DND-41 (cell line): ENCODE measurements at regions not wholly inside any gene's neighbourhood (a gene's known extent, or its start where the extent isn't known, plus 50 kb on each side); places are given as distances from the start of the nearest gene placed in this dataset.

Experiments used
- EZH2 ChIP-seq: IDR thresholded peaks from 3 replicates; pipeline ENCODE4 v1.6.1; 2012; ENCODE audit warnings: borderline replicate concordance, low read depth, mild to moderate bottlenecking, moderate library complexity, low read length, inconsistent platforms; ENCODE audit not compliant: severe bottlenecking
- TF ChIP-seq, protein P1 (sequence below): IDR thresholded peaks from 2 replicates; pipeline ENCODE4 v1.5.1; 2012; ENCODE audit warnings: borderline replicate concordance, low read length, moderate library complexity, mild to moderate bottlenecking; ENCODE audit not compliant: poor library complexity, severe bottlenecking; ENCODE audit errors: extremely low read depth

DNA sequence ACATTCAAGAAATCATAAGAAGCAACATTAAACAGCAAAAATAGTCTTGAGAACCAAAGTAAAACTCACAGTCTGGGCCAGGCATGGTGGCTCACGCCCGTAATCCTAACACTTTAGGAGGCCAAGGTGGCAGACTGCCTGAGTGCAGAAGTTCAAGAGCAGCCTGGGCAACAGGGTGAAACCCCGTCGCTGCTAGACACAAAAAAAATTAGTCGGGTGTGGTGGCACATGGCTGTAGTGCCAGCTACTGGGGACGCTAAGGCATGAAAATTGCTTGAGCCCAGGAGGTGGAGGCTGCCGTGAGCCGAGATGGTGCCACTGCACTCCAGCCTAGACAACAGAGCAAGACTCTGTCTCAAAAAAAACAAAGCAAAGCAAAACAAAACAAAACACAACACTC lies 117.7 kb upstream of the GOLGA6L6 start:
- TF ChIP-seq, protein P1, sequence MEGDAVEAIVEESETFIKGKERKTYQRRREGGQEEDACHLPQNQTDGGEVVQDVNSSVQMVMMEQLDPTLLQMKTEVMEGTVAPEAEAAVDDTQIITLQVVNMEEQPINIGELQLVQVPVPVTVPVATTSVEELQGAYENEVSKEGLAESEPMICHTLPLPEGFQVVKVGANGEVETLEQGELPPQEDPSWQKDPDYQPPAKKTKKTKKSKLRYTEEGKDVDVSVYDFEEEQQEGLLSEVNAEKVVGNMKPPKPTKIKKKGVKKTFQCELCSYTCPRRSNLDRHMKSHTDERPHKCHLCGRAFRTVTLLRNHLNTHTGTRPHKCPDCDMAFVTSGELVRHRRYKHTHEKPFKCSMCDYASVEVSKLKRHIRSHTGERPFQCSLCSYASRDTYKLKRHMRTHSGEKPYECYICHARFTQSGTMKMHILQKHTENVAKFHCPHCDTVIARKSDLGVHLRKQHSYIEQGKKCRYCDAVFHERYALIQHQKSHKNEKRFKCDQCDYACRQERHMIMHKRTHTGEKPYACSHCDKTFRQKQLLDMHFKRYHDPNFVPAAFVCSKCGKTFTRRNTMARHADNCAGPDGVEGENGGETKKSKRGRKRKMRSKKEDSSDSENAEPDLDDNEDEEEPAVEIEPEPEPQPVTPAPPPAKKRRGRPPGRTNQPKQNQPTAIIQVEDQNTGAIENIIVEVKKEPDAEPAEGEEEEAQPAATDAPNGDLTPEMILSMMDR, result no peak
- TF ChIP-seq EZH2, result no peak
